ENCODE measurements at regions not wholly inside any gene's neighbourhood (a gene's known extent, or its start where the extent isn't known, plus 50 kb on each side); places are given as distances from the start of the nearest gene placed in this dataset.

- H3K36me3 ChIP-seq = no peaks in the 10 kb centered on the region
- no peaks in the 10 kb centered on the region for H3K9me3 ChIP-seq
- no peaks in the 10 kb centered on the region for H3K27me3 ChIP-seq
- H3K4me1 ChIP-seq = no peaks in the 10 kb centered on the region
- TF ChIP-seq CTCF (IDR thresholded peaks at IDR 0.05) (no peak), POLR2A (IDR thresholded peaks at IDR 0.05) (no peak)
- intact Hi-C loops (cut with DNase I; ENCODE audit: low total_unique reads) = no loop called here
- no peak overlapping the region for H3K4me3 ChIP-seq
- no peak overlapping the region for H3K27ac ChIP-seq
- no peak for DNase-seq
These were observed 147.8 kb upstream of the STARD13 start for GRCh38 chr13:33433316-33433715.

- Histone ChIP-seq H3K27me3 (no peaks in the 10 kb centered on the region), H3K9me3 (no peaks in the 10 kb centered on the region), H3K36me3 (no peaks in the 10 kb centered on the region), H3K4me1 (no peaks in the 10 kb centered on the region), H3K4me3 (no peak overlapping the region), H3K27ac (no peak overlapping the region)
- TF ChIP-seq CTCF (IDR thresholded peaks at IDR 0.05) (no peak), POLR2A (IDR thresholded peaks at IDR 0.05) (no peak)
- no peak for DNase-seq
- intact Hi-C loops (cut with DNase I; ENCODE audit: low total_unique reads) = no loop called here
These were observed 149.1 kb upstream of the STARD13 start for GRCh38 chr13:33434676-33435075.

- H3K9me3 ChIP-seq = no peaks in the 10 kb centered on the region
These were observed 149.7 kb upstream of the STARD13 start for GRCh38 chr13:33435207-33435606.

GRCh38 chr13:33438918-33439317 lies 153.4 kb upstream of the STARD13 start:
- Histone ChIP-seq H3K4me1 (no peaks in the 10 kb centered on the region), H3K9me3 (no peaks in the 10 kb centered on the region), H3K27me3 (no peaks in the 10 kb centered on the region), H3K4me3 (no peak overlapping the region), H3K36me3 (no peaks in the 10 kb centered on the region), H3K27ac (peak overlapping the region in 1 of 2 donors; percentile 42)
- intact Hi-C loops (cut with DNase I; ENCODE audit: low total_unique reads) = no loop called here
- no peak for DNase-seq
- TF ChIP-seq CTCF (IDR thresholded peaks at IDR 0.05) (no peak), POLR2A (IDR thresholded peaks at IDR 0.05) (no peak)

More at GRCh38 chr13:33435207-33435606, 149.7 kb upstream of the STARD13 start:
- Histone ChIP-seq H3K4me1 (no peaks in the 10 kb centered on the region), H3K36me3 (no peaks in the 10 kb centered on the region), H3K4me3 (no peak overlapping the region), H3K27ac (no peak overlapping the region), H3K27me3 (no peaks in the 10 kb centered on the region)
- DNase-seq = no peak
- TF ChIP-seq POLR2A (IDR thresholded peaks at IDR 0.05) (no peak), CTCF (IDR thresholded peaks at IDR 0.05) (no peak)
- intact Hi-C loops (cut with DNase I; ENCODE audit: low total_unique reads) = no loop called here

- Histone ChIP-seq H3K4me1 (no peaks in the 10 kb centered on the region), H3K27ac (no peak overlapping the region), H3K4me3 (no peak overlapping the region), H3K36me3 (no peaks in the 10 kb centered on the region), H3K27me3 (no peaks in the 10 kb centered on the region), H3K9me3 (no peaks in the 10 kb centered on the region)
- intact Hi-C loops (cut with DNase I; ENCODE audit: low total_unique reads) = no loop called here
- no peak for TF ChIP-seq POLR2A (IDR thresholded peaks at IDR 0.05)
- TF ChIP-seq CTCF (IDR thresholded peaks at IDR 0.05) = peak in 3 of 4 experiments; percentile 9 to 15 (median 10)
- no peak for DNase-seq
These were observed 155.5 kb upstream of the STARD13 start for GRCh38 chr13:33441015-33441414.

Data from uterus (tissue), 3 donors.